Suprapubic skin (tissue), 4 donors: ENCODE measurements at regions not wholly inside any gene's neighbourhood (a gene's known extent, or its start where the extent isn't known, plus 50 kb on each side); places are given as distances from the start of the nearest gene placed in this dataset.

Source experiments
- DNase-seq, 2 donors: peaks; one replicate each; pipeline ENCODE4 v3.0.0-alpha.2; 2019; ENCODE audit warnings: low spot score in 2 of 2
- H3K27ac ChIP-seq: fragments of 200-600 bp; sonication (generic); one replicate; pipeline ENCODE4 v1.5.1; 2019
- H3K27me3 ChIP-seq: fragments of 200-600 bp; sonication (generic); one replicate; pipeline ENCODE4 v1.5.1; 2019
- H3K36me3 ChIP-seq: fragments of 200-600 bp; sonication (generic); one replicate; pipeline ENCODE4 v1.5.1; 2019
- H3K4me1 ChIP-seq: fragments of 200-600 bp; sonication (generic); one replicate; pipeline ENCODE4 v1.5.1; 2019
- H3K4me3 ChIP-seq: fragments of 200-600 bp; sonication (generic); one replicate; pipeline ENCODE4 v1.5.1; 2019; ENCODE audit warnings: mild to moderate bottlenecking
- H3K9me3 ChIP-seq: fragments of 200-600 bp; sonication (generic); one replicate; pipeline ENCODE4 v1.5.1; 2019
- CTCF ChIP-seq, 2 donors: fragments of 200-600 bp in 1 of 2; fragments of 450-650 bp in 1 of 2; sonication (generic) in 1 of 2; IDR thresholded peaks; one replicate each; pipeline ENCODE4 v1.5.1; 2016 to 2019; ENCODE audit warnings: antibody characterized with exemption in 2 of 2, mild to moderate bottlenecking in 1 of 2, moderate library complexity in 1 of 2
- EP300 ChIP-seq: sonication (generic); formaldehyde crosslinking; IDR thresholded peaks from one replicate; pipeline ENCODE4 v1.6.1; 2017; ENCODE audit warnings: antibody characterized with exemption
- POLR2A ChIP-seq, 2 donors: fragments of 450-650 bp; IDR thresholded peaks; one replicate each; pipeline ENCODE4 v1.6.1; 2017; ENCODE audit warnings: antibody characterized with exemption in 2 of 2, mild to moderate bottlenecking in 2 of 2, moderate library complexity in 2 of 2
- POLR2AphosphoS5 ChIP-seq, 3 donors: sonication (generic); formaldehyde crosslinking; IDR thresholded peaks; one replicate each; pipeline ENCODE4 v1.6.1; 2017; ENCODE audit warnings: antibody characterized with exemption in 3 of 3
- WGBS: methylation state at CpG from one replicate; pipeline ENCODE4 v1.1.5; 2018; 5-methylcytosine and 5-hydroxymethylcytosine counted together

- Histone ChIP-seq H3K27me3 (no peaks in the 10 kb centered on the region), H3K9me3 (no peaks in the 10 kb centered on the region), H3K27ac (peak overlapping the region; percentile 75), H3K4me1 (peaks cover 11% of the 10 kb centered on the region), H3K36me3 (no peaks in the 10 kb centered on the region), H3K4me3 (no peak overlapping the region)
- no peak for DNase-seq
- no peak for TF ChIP-seq EP300
- TF ChIP-seq POLR2A (IDR thresholded peaks at IDR 0.05), result no peak
- no peak for TF ChIP-seq POLR2AphosphoS5 (IDR thresholded peaks at IDR 0.05)
- 39% methylated on average over 5 of the region's 5 CpGs for WGBS
Measured at GRCh38 chr10:121154846-121155245, 303.7 kb downstream of the WDR11 start.

- no peak for DNase-seq
- WGBS, result 67% methylated on average over 5 of the region's 5 CpGs
Measured at GRCh38 chr10:121155742-121156474, 304.7 kb downstream of the WDR11 start.

GRCh38 chr10:121157998-121158397 is 306.8 kb downstream of the WDR11 start:
- H3K27me3 ChIP-seq, result no peaks in the 10 kb centered on the region
- H3K36me3 ChIP-seq, result no peaks in the 10 kb centered on the region
- TF ChIP-seq POLR2AphosphoS5 (IDR thresholded peaks at IDR 0.05) (no peak), EP300 (no peak), CTCF (IDR thresholded peaks at IDR 0.05) (no peak), POLR2A (IDR thresholded peaks at IDR 0.05) (no peak)
- H3K27ac ChIP-seq, result peak overlapping the region; percentile 4
- no peak for DNase-seq
- peaks cover 11% of the 10 kb centered on the region for H3K4me1 ChIP-seq
- 71% methylated on average over 5 of the region's 6 CpGs for WGBS
- no peak overlapping the region for H3K4me3 ChIP-seq
- H3K9me3 ChIP-seq, result no peaks in the 10 kb centered on the region

More at GRCh38 chr10:121155742-121156474, 304.7 kb downstream of the WDR11 start:
- no peaks in the 10 kb centered on the region for H3K9me3 ChIP-seq
- no peaks in the 10 kb centered on the region for H3K36me3 ChIP-seq
- no peak for TF ChIP-seq POLR2A (IDR thresholded peaks at IDR 0.05)
- H3K27me3 ChIP-seq, result no peaks in the 10 kb centered on the region
- no peak overlapping the region for H3K27ac ChIP-seq
- no peak overlapping the region for H3K4me3 ChIP-seq
- peaks cover 11% of the 10 kb centered on the region for H3K4me1 ChIP-seq

- Histone ChIP-seq H3K36me3 (no peaks in the 10 kb centered on the region), H3K4me3 (no peak overlapping the region), H3K27me3 (no peaks in the 10 kb centered on the region), H3K4me1 (peaks cover 11% of the 10 kb centered on the region), H3K27ac (peak overlapping the region; percentile 4), H3K9me3 (peaks cover 4% of the 10 kb centered on the region)
- TF ChIP-seq POLR2AphosphoS5 (IDR thresholded peaks at IDR 0.05) (no peak), CTCF (IDR thresholded peaks at IDR 0.05) (no peak), POLR2A (IDR thresholded peaks at IDR 0.05) (no peak), EP300 (no peak)
- DNase-seq, result no peak
- 40% methylated on average over 2 of the region's 2 CpGs for WGBS
Measured at GRCh38 chr10:121158988-121159579, 307.9 kb downstream of the WDR11 start.

- TF ChIP-seq POLR2AphosphoS5 (IDR thresholded peaks at IDR 0.05) (no peak), CTCF (IDR thresholded peaks at IDR 0.05) (no peak), EP300 (no peak), POLR2A (IDR thresholded peaks at IDR 0.05) (no peak)
- Histone ChIP-seq H3K4me1 (peaks cover 7% of the 10 kb centered on the region), H3K9me3 (peaks cover 6% of the 10 kb centered on the region), H3K27me3 (no peaks in the 10 kb centered on the region), H3K27ac (no peak overlapping the region), H3K4me3 (no peak overlapping the region), H3K36me3 (no peaks in the 10 kb centered on the region)
- WGBS, result 85% methylated on average over 5 of the region's 5 CpGs
- no peak for DNase-seq
Measured at GRCh38 chr10:121159670-121160069, 308.5 kb downstream of the WDR11 start.

GRCh38 chr10:121165276-121165675 is 314.1 kb downstream of the WDR11 start:
- TF ChIP-seq POLR2A (IDR thresholded peaks at IDR 0.05) (no peak), POLR2AphosphoS5 (IDR thresholded peaks at IDR 0.05) (no peak), CTCF (IDR thresholded peaks at IDR 0.05) (no peak), EP300 (no peak)
- no peak overlapping the region for H3K27ac ChIP-seq
- no peak overlapping the region for H3K4me3 ChIP-seq
- 94% methylated on average over 4 of the region's 4 CpGs for WGBS
- H3K9me3 ChIP-seq, result peaks cover 6% of the 10 kb centered on the region
- no peaks in the 10 kb centered on the region for H3K27me3 ChIP-seq
- H3K36me3 ChIP-seq, result no peaks in the 10 kb centered on the region
- H3K4me1 ChIP-seq, result peaks cover 21% of the 10 kb centered on the region
- no peak for DNase-seq
